ENCODE measurements at regions not wholly inside any gene's neighbourhood (a gene's known extent, or its start where the extent isn't known, plus 50 kb on each side); places are given as distances from the start of the nearest gene placed in this dataset.

GRCh38 chr13:73740666-73741065, 393.5 kb downstream of the KLF12 start:
- TF ChIP-seq CTCF (IDR thresholded peaks at IDR 0.05; ENCODE audit: insufficient read depth, low read depth, low read length) = no peak
- no peak for TF ChIP-seq EZH2 (IDR thresholded peaks at IDR 0.05; ENCODE audit: insufficient read depth, low read length)
